Activated naive CD4-positive, alpha-beta T cell treated with anti-CD3 and anti-CD28 coated beads, Interleukin-2, amount 50 U/mL, for 72 hours (primary cell): ENCODE measurements at regions not wholly inside any gene's neighbourhood (a gene's known extent, or its start where the extent isn't known, plus 50 kb on each side); places are given as distances from the start of the nearest gene placed in this dataset.

Experiments used
- ATAC-seq, 2 donors: fragments of 150-1000 bp; cut with Tn5 transposase; 2 replicates each; pipeline ENCODE4 v1.10.0; 2021; ENCODE audit warnings: mild to moderate bottlenecking in 2 of 2, moderate library complexity in 2 of 2
- DNase-seq, 2 donors: peaks; one replicate each; pipeline ENCODE4 v3.0.0; 2021 to 2022; ENCODE audit warnings: low spot score in 2 of 2
- H3K27ac Mint-ChIP-seq, 2 donors: one replicate each; pipeline ENCODE4 v1.8.0; 2022; ENCODE audit warnings: mild to moderate bottlenecking in 2 of 2, mixed read lengths in 2 of 2
- H3K36me3 Mint-ChIP-seq, 2 donors: one replicate each; pipeline ENCODE4 v1.8.0; 2022; ENCODE audit warnings: mixed read lengths in 2 of 2
- H3K9me3 Mint-ChIP-seq, 2 donors: one replicate each; pipeline ENCODE4 v1.8.0; 2022; ENCODE audit warnings: mixed read lengths in 2 of 2

GRCh38 chr7:25034136-25034535, 54.2 kb upstream of the OSBPL3 start:
- peaks cover 8 to 16% of the 10 kb centered on the region in 2 donors for H3K36me3 Mint-ChIP-seq
- DNase-seq (no peak), ATAC-seq (no peak)
- H3K27ac Mint-ChIP-seq: no peak overlapping the region
- H3K9me3 Mint-ChIP-seq: peaks cover 11 to 20% of the 10 kb centered on the region in 2 donors

- peaks cover 11 to 20% of the 10 kb centered on the region in 2 donors for H3K9me3 Mint-ChIP-seq
- no peak for ATAC-seq
- no peak overlapping the region for H3K27ac Mint-ChIP-seq
- peaks cover 8 to 25% of the 10 kb centered on the region in 2 donors for H3K36me3 Mint-ChIP-seq
- no peak for DNase-seq
Observed at GRCh38 chr7:25032774-25033743, 53.1 kb upstream of the OSBPL3 start.

GRCh38 chr7:25031432-25031831, 51.5 kb upstream of the OSBPL3 start:
- peak in 1 of 2 donors; percentile 54 for DNase-seq
- Mint-ChIP-seq H3K27ac (no peak overlapping the region), H3K9me3 (peaks cover 7 to 16% of the 10 kb centered on the region in 2 donors), H3K36me3 (peaks cover 7 to 28% of the 10 kb centered on the region in 2 donors)
- peak in 1 of 2 donors; percentile 30 for ATAC-seq

GRCh38 chr7:25031007-25031406, 51.0 kb upstream of the OSBPL3 start:
- Mint-ChIP-seq H3K36me3 (peaks cover 3 to 23% of the 10 kb centered on the region in 2 donors), H3K9me3 (peaks cover 2 to 11% of the 10 kb centered on the region in 2 donors), H3K27ac (no peak overlapping the region)
- DNase-seq: no peak
- ATAC-seq: no peak
